Neural progenitor cell (in vitro differentiated cells): ENCODE measurements at regions not wholly inside any gene's neighbourhood (a gene's known extent, or its start where the extent isn't known, plus 50 kb on each side); places are given as distances from the start of the nearest gene placed in this dataset.

ENCODE experiments used
- DNase-seq: peaks from one replicate; pipeline ENCODE4 v3.0.0-alpha.2; 2016; ENCODE audit warnings: low spot score
- H2AFZ ChIP-seq: fragments of 200-600 bp; sonication (generic); replicated peaks from 2 replicates; pipeline ENCODE4 v1.6.1; 2016; ENCODE audit warnings: antibody characterized with exemption
- H3F3A ChIP-seq: fragments of 200-600 bp; sonication (generic); 2 replicates; pipeline ENCODE4 v1.6.1; 2016; ENCODE audit warnings: antibody characterized with exemption, low read depth
- H3K27ac ChIP-seq: fragments of 200-600 bp; sonication (generic); 2 replicates; pipeline ENCODE4 v1.5.1; 2016; ENCODE audit warnings: mild to moderate bottlenecking
- H3K27me3 ChIP-seq: fragments of 200-600 bp; sonication (generic); 2 replicates; pipeline ENCODE4 v1.6.1; 2016; ENCODE audit warnings: mild to moderate bottlenecking, moderate library complexity
- H3K36me3 ChIP-seq: fragments of 200-600 bp; sonication (generic); 2 replicates; pipeline ENCODE4 v1.5.1; 2016
- H3K4me1 ChIP-seq: fragments of 200-600 bp; sonication (generic); 2 replicates; pipeline ENCODE4 v1.6.1; 2016; ENCODE audit warnings: mixed run types
- H3K4me2 ChIP-seq: fragments of 200-600 bp; sonication (generic); 2 replicates; pipeline ENCODE4 v1.6.1; 2016
- H3K4me3 ChIP-seq: fragments of 200-600 bp; sonication (generic); 2 replicates; pipeline ENCODE4 v1.5.1; 2016
- H3K79me2 ChIP-seq: fragments of 200-600 bp; sonication (generic); 2 replicates; pipeline ENCODE4 v1.6.1; 2016; ENCODE audit warnings: low read depth
- H3K9ac ChIP-seq: fragments of 200-600 bp; sonication (generic); 2 replicates; pipeline ENCODE4 v1.6.1; 2016
- H3K9me3 ChIP-seq: fragments of 200-600 bp; sonication (generic); 2 replicates; pipeline ENCODE4 v1.5.1; 2016; ENCODE audit warnings: low read depth
- H4K20me1 ChIP-seq: fragments of 200-600 bp; sonication (generic); 2 replicates; pipeline ENCODE4 v1.6.1; 2016; ENCODE audit warnings: low read depth
- H3K27ac Mint-ChIP-seq: 3 replicates; pipeline ENCODE4 v1.8.0; 2021; ENCODE audit warnings: mixed read lengths
- H3K27me3 Mint-ChIP-seq: 2 replicates; pipeline ENCODE4 v1.8.0; 2022; ENCODE audit warnings: low read depth, mild to moderate bottlenecking, inconsistent platforms, moderate library complexity, mixed read lengths; ENCODE audit not compliant: insufficient read depth
- H3K36me3 Mint-ChIP-seq: 3 replicates; pipeline ENCODE4 v1.8.0; 2021; ENCODE audit warnings: mixed read lengths
- H3K4me1 Mint-ChIP-seq: 3 replicates; pipeline ENCODE4 v1.8.0; 2021; ENCODE audit warnings: mixed read lengths
- H3K4me3 Mint-ChIP-seq: 3 replicates; pipeline ENCODE4 v1.8.0; 2021; ENCODE audit warnings: mild to moderate bottlenecking, moderate library complexity, mixed read lengths
- H3K9me3 Mint-ChIP-seq: 3 replicates; pipeline ENCODE4 v1.8.0; 2020; ENCODE audit warnings: mixed read lengths
- EZH2 ChIP-seq: fragments of 200-600 bp; sonication (generic); IDR thresholded peaks from 2 replicates; pipeline ENCODE4 v1.6.1; 2017; ENCODE audit warnings: antibody characterized with exemption, mild to moderate bottlenecking, moderate library complexity
- EZH2phosphoT487 ChIP-seq: fragments of 200-600 bp; sonication (generic); IDR thresholded peaks from 2 replicates; pipeline ENCODE4 v1.6.1; 2017; ENCODE audit warnings: antibody characterized with exemption
- TF ChIP-seq, protein P1 (sequence below): fragments of 200-600 bp; sonication (generic); IDR thresholded peaks from 2 replicates; pipeline ENCODE4 v1.5.1; 2017; ENCODE audit warnings: antibody characterized with exemption, mild to moderate bottlenecking

DNA sequence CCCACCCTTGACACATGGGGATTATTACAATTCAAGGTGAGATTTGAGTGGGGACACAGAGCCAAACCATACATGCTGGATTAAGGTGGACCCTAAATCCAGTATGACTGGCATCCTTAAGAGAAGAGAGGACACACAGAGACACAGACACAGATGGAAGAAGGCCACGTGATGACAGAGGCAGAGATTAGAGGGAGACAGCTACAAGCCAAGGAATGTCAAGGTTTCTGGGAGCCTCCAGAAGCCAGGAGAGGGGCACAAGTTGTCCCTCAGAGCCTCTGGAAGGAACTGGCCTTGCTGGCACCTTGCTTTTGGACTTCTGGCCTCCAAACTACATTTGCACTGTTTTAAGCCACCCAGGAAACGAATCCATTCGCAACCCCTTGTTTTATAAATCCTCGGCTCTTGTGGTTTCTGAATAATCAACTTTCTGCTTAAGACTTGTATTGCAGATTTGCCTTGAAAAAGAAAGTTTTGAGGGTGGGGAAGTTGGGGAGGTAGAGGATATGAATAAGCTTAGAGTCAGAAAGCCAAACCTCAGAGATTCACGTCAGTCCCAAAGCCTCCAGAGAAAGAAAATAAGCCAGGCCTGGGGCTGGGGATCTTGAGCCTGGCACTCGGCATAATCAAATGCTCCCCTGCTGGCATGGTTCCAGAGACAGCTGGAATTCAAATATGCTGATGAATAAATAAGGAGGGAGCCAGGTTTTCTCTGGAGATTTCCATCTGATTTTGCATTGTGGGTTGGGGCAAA lies 224.2 kb upstream of the PWP1 start:
- no peaks in the 10 kb centered on the region for H3K9me3 Mint-ChIP-seq
- H3K27me3 Mint-ChIP-seq = peaks cover 8% of the 10 kb centered on the region
- Histone ChIP-seq H3K27ac (no peak overlapping the region), H2AFZ (no peak overlapping the region), H3K4me3 (no peak overlapping the region), H3F3A (no peaks in the 10 kb centered on the region), H3K36me3 (no peaks in the 10 kb centered on the region), H3K9me3 (no peaks in the 10 kb centered on the region), H3K79me2 (no peaks in the 10 kb centered on the region), H3K9ac (no peak overlapping the region), H3K4me1 (peaks cover 1% of the 10 kb centered on the region), H3K4me2 (no peak overlapping the region), H4K20me1 (peaks cover under 1% of the 10 kb centered on the region), H3K27me3 (no peaks in the 10 kb centered on the region)
- TF ChIP-seq, protein P1, sequence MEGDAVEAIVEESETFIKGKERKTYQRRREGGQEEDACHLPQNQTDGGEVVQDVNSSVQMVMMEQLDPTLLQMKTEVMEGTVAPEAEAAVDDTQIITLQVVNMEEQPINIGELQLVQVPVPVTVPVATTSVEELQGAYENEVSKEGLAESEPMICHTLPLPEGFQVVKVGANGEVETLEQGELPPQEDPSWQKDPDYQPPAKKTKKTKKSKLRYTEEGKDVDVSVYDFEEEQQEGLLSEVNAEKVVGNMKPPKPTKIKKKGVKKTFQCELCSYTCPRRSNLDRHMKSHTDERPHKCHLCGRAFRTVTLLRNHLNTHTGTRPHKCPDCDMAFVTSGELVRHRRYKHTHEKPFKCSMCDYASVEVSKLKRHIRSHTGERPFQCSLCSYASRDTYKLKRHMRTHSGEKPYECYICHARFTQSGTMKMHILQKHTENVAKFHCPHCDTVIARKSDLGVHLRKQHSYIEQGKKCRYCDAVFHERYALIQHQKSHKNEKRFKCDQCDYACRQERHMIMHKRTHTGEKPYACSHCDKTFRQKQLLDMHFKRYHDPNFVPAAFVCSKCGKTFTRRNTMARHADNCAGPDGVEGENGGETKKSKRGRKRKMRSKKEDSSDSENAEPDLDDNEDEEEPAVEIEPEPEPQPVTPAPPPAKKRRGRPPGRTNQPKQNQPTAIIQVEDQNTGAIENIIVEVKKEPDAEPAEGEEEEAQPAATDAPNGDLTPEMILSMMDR = no peak
- TF ChIP-seq EZH2 (no peak), EZH2phosphoT487 (no peak)
- no peaks in the 10 kb centered on the region for H3K36me3 Mint-ChIP-seq
- no peak overlapping the region for H3K27ac Mint-ChIP-seq
- H3K4me1 Mint-ChIP-seq = peaks cover 14% of the 10 kb centered on the region
- H3K4me3 Mint-ChIP-seq = no peak overlapping the region
- no peak for DNase-seq

DNA sequence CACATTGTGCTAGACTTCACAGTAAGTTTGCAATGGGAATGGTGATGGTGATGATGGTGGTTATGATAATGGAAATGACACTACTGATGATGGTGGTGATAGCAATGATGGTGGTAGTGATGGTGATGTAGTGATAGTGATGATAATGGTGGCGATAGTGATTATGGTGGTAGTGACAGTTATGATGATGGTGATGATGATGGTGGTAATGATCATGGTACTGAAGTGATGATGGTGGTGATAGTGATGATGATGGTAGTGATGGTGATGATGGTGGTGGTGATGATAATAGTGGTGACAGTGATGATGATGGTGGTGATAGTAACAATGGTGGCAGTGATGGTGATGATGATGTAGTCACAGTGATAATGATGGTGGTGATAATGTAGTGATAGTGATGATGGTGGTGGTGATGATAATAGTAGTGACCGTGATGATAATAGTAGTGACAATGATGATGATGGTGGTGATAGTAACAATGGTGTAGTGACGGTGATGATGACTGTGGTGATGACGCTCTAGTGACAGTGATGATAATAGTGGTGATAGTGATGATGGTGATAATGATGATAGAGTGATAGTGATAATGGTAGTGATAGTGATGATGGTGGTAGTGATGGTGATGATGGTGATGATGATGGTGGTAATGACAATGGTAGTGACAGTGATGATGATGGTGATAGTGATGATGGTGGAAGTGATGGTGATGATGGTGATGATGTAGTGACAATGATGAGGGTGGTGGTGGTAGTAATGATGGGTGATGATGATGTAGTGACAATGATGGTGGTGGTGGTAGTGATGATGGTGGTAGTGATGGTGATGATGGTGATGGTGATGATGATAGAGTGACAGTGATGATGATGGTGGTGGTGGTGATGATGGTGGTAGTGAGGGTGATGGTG lies 222.9 kb upstream of the PWP1 start:
- Histone ChIP-seq H3K4me3 (no peak overlapping the region), H2AFZ (no peak overlapping the region), H3K27me3 (no peaks in the 10 kb centered on the region), H3K36me3 (no peaks in the 10 kb centered on the region), H3K27ac (no peak overlapping the region), H3K79me2 (no peaks in the 10 kb centered on the region), H3K9me3 (no peaks in the 10 kb centered on the region), H3F3A (peaks cover under 1% of the 10 kb centered on the region), H3K4me2 (no peak overlapping the region), H3K4me1 (peaks cover 14% of the 10 kb centered on the region), H3K9ac (no peak overlapping the region), H4K20me1 (peaks cover 10% of the 10 kb centered on the region)
- Mint-ChIP-seq H3K27me3 (peaks cover 4% of the 10 kb centered on the region), H3K4me3 (no peak overlapping the region), H3K27ac (no peak overlapping the region), H3K36me3 (no peaks in the 10 kb centered on the region), H3K9me3 (no peaks in the 10 kb centered on the region), H3K4me1 (peaks cover 23% of the 10 kb centered on the region)
- no peak for DNase-seq
- TF ChIP-seq EZH2 = no peak

DNA sequence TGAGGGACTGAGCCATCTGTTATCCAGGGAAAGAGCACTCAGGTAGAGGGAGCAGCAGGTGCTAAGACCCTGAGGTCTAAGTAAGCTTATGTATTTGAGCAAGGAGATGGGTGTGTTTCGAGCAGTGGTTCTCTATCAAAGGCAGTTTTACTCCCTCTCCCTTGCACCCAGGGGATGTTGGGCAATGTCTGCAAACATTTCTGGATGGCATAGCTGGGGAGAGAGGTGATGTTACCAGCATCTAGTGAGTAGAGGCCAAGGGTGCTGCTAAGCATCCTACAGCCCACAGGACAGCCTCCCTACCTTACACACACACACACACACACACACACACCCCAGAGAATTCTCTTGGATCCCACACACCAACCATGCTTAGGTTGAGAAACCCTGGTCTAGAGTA lies 221.0 kb upstream of the PWP1 start:
- Histone ChIP-seq H3K4me1 (peaks cover 21% of the 10 kb centered on the region), H3K27ac (no peak overlapping the region), H3F3A (peaks cover 8% of the 10 kb centered on the region), H3K27me3 (no peaks in the 10 kb centered on the region), H3K4me3 (no peak overlapping the region), H2AFZ (no peak overlapping the region), H3K36me3 (no peaks in the 10 kb centered on the region), H3K79me2 (no peaks in the 10 kb centered on the region), H3K9ac (no peak overlapping the region), H3K4me2 (no peak overlapping the region), H4K20me1 (peaks cover 15% of the 10 kb centered on the region), H3K9me3 (no peaks in the 10 kb centered on the region)
- H3K27me3 Mint-ChIP-seq = peaks cover 2% of the 10 kb centered on the region
- no peak overlapping the region for H3K4me3 Mint-ChIP-seq
- no peak overlapping the region for H3K27ac Mint-ChIP-seq
- H3K36me3 Mint-ChIP-seq = no peaks in the 10 kb centered on the region
- no peaks in the 10 kb centered on the region for H3K9me3 Mint-ChIP-seq
- TF ChIP-seq EZH2 (no peak), EZH2phosphoT487 (no peak)
- TF ChIP-seq, protein P1 = no peak
- no peak for DNase-seq
- H3K4me1 Mint-ChIP-seq = peaks cover 31% of the 10 kb centered on the region
